NK-92 (cell line): ENCODE measurements at regions not wholly inside any gene's neighbourhood (a gene's known extent, or its start where the extent isn't known, plus 50 kb on each side); places are given as distances from the start of the nearest gene placed in this dataset.
"Not testable (repeated sequence)": the region's sequence is repeated elsewhere in the genome, so short reads cannot be mapped to it uniquely, and the experiment has no call there.

ENCODE experiments used
- DNase-seq: peaks from one replicate; lab custom pipeline; 2025; ENCODE audit not compliant: unreplicated experiment; lab: John Stamatoyannopoulos, UW

DNA sequence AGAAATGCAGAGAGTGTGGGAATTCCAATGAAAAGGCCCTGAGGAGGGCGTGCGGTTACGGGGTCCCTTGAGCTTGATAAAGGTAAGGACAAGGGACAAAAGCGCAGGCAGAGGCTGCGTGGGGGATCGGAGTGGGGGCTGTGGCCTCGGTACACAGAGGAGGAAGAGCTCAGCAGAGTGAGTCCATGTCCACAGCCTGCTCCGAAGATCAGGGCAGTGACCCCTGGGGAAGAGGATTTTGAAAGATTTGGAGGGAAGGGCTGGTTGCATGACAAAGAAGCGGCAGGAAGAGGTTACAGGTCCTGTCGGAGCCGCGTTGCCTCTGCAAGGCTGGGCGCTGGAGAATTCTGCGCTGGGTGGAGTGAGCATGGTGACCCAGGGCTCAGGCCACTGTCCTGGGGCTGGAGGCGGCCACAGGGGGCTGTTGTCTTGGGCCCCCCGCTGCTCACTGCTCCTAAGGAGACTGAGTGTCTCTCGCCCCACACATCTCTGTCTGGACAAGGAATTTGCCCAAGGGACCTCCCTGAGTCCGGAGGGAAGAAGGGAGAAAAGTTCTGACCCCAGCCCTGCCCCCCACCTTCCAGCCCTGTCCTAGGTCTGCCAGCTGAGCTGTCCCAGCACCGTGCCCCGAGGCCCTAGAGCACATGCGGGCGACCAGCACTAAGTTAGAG, 69.8 kb upstream of the INSIG1 start:
- DNase-seq = no peak

DNA sequence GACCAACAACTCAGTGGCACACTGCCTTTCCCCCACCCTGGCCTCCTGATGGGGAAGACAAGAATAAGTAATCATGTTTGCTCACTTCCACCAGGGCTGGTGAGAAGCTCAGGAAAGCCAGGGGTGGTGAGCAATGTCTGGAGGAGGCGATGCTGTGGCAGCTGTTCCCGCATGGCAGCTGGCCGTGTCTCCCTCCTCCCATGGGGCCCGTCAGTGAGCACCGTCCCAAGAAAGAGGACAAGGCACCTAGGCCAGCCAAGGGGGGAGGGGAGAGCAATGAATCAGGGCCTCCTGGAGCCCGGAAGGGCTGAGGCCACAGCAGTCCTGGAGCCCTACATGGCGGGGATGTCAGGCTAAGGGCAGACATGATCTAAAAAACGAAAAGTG, 69.2 kb upstream of the INSIG1 start:
- no peak for DNase-seq

DNA sequence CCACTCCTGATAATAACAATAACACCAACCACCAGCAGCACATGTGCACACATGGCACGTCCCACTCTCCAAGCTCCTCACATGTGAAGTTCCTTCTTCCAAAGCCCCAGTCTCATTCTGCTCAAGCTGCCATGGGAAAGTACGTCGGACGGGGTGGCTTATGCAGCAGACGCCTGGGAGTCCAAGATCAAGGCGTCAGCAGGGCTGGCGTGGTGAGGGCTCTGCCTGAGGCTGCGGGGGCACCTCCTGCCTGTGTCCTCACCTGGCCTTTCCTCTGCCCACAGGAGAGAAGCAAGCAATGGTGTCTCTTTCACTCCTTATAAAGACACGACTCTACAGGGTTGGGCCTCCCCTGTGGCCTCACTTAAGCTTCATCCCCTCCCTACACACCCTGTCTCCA, 68.8 kb upstream of the INSIG1 start:
- no peak for DNase-seq

DNA sequence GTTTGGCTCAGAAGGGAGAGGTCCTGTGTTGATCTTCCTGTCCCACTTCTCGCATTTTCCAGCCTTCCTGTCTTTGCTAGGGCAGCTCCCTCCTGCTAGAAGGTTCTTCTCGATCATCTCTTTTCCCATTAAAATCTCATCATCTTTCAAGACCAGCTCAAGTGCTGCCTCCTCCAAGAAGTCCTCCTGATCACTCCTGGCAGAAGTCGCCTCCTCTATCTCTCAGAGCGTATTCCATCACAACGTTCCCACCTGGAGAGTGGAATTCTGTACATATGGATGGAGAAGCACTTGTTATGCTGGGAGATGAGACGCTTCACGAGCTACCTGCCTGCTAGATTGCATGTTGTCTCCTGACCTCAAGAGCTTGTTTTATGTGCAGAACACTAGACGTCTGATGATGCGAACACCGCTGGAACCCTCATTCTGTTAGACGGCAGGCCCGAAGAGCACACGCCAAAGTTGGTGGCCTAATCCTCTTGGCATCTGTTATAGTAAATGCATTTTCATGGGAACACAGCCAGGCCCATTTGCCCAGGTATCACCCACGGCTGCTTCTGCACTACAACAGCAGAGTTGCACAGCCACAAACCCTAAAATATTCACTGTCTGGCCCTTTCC, 68.0 kb upstream of the INSIG1 start:
- DNase-seq = no peak

DNA sequence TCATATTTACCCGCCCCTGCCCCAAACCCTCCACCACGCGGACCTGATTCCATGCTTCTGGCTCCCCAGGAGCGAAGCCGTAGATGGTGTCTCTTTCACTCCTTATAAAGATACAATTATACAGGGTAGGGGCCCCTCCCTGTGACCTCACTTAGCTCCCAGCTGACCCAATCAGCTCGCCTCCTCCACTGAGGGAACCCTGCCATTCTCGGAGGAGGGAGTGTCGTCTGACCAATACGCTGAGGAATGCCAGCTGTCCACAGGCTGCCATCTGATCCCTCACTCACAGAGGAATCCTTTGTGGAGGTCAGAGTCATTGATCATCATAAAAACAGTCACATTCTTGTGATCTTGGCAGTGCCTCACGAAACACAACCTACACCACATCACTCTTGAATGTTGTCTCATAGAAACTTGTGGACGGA, 67.5 kb upstream of the INSIG1 start:
- no peak for DNase-seq

DNA sequence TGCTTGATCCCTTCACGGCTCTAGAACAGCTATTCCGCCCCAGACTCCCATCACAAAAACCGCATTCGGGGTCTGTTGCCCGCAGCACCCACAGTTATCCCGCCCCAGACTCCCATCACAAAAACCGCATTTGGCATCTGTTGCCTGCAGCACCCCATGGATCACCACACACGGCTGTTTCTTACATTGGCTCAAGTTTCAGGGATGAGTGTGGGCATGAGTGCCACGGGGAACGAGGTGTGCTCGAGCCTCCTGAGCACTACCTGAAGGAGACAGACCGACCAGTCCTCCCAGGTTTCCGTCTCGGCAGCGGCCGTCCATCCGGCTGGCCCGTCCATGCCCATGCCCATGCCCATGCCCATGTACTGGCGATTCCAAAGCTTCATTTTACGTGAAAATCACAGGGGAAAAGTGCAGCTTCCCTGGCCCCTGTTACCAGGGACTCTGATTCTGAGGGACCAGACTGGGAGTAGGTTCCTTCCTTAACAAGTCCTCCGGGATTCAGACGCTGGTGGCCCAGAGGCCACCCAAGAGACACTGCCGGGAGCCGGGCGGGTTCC, 66.4 kb upstream of the INSIG1 start:
- no peak for DNase-seq

DNA sequence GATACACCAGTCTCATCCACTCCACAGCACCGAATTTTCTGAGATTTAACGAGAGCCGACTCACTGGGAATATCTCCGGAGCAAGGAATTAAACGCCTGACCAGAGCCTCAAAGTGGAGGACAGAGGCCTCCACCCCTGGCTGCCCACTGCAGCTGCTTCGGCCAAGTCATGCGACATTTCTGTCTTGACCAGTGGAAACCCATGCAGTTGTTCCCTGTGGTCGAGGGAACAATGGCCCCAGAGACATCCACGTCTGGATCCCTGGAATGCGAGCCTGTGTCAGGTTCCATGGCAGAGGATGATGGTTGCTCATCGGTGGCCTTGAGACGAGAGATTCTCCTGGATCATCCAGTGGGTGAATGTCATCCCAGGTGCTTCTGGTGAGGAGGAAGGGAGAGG, 65.7 kb upstream of the INSIG1 start:
- DNase-seq = no peak

DNA sequence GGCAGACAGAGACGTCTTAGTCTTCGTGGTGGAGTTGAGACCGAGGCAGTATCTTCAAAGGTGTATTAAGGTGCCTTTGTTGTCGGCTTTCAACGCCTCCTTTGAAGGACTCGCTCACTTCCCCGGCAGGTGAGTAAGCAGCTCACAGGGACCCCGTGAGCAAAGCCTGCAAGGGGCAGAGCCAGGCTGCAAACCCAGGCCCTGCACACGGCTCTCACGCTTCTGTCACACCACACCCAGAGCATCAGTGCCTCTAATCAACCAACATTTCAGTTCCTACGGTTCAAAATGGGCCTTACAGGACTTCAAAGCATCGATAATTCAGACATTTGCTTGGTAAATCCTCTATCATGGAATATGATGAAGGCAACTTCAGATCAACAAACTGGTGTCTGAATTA, 64.8 kb upstream of the INSIG1 start:
- DNase-seq = no peak

DNA sequence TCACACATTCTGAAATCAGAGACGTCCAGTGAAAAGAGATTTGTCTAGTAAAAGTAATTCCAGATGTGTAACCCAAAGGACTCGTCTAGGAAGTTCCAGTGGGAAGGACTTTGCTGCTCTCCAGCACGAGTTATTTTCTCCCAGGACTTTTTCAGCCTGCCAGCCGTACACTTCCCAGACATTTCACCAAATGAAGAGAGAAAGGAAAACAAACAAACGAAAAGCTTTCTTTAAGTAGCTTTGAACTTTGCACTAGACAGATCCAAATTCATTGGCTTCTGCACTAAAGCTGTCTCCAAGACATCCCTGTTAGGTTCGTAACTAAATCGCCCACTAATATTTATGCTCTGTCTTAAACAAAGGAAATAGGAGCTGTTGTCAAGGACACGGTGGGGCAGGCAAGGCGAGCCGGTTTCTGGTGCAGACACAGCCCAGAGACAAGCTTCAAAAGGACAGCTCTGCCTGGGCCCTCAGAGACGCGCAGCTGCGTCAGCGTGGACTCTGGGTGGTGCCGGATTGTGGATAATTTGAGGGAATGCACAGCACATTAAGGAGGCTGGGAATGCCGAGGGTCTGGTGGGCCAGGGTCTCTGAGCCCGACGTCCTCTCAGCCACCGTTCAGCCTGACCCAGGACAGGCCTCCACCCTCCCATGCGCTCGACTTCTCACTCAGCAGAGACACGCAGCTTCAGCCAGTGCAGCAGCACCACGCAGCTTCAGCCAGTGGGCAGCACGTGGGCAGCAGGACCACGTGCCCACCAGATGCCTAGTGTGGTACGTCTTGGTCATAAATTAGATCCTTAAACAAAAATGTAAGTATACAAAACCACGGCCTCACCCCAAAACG, 64.1 kb upstream of the INSIG1 start:
- no peak for DNase-seq

DNA sequence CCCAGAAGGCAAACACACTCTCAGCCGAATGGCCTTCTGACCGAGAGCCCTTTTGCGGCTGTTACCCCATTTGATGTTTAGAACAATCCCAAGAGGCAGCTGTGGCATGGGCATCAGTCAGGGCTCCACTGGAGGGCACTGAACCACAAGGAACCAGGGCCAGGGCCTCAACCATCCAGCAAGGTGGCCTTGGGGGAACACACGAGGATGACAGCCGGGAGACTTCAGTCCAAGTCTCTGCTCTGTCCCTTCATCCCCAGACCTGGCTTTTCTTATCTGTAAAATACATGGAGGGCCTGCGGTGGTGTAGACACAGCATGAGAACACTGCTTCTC, 63.6 kb upstream of the INSIG1 start:
- DNase-seq = no peak

DNA sequence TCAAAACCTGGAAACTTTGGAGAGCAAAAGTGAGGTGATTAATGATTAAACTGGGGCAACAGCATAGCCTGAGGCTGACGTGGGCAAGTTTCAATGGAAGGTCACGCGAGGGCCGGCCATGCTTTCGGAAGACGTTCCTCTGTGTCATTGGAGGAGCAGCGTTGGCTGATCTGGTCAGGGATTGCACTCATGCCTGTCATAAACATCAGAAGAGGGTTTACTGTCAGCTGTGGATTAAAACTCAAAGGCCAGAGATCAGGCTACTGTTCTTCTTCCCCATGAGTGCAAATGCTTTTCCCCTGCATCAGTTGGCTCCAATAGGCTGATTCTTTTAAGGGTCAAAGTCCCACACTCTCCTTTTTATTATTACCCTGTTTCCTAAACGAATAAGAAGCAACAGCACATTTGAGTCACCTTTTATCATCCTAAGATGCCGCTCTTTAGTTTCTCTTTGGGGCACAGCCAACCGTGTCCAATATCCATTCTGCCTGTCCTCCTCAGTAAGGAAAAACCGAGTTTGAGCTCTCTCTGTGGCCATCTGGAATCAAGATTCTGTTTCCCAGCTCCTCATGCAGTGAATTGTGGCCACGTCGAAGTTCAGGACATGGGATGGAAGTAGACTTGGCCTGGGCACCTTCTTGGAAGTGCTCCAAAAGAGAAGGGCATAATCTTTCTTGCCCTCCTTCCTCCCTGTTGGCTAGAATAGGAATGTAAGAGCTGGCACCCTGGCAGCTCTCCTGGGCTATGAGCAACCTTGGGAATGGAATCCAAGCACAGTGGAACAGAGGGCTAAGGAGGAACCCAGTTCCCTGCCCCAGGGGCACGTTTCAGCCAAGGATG, 62.5 kb upstream of the INSIG1 start:
- no peak for DNase-seq

DNA sequence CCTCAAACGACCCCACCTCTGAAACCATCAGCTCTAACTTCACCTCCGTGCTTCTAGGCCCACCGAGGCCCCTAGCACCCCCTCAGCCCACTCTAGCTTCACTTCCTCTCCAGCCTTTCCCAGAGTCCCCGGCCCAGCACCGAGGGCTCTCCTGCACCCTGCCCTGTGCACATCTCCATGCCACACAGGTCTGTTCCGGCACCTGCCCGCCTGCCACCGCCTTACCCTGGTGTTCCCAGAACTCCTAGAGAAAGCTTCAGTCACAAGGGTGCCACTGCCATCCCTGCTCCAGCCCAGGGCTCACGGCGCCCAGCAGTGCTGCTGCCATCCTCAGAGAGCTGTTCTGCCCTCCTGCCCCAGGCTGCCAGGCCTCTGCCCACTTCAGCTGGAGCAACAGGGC, 61.3 kb upstream of the INSIG1 start:
- DNase-seq = no peak

DNA sequence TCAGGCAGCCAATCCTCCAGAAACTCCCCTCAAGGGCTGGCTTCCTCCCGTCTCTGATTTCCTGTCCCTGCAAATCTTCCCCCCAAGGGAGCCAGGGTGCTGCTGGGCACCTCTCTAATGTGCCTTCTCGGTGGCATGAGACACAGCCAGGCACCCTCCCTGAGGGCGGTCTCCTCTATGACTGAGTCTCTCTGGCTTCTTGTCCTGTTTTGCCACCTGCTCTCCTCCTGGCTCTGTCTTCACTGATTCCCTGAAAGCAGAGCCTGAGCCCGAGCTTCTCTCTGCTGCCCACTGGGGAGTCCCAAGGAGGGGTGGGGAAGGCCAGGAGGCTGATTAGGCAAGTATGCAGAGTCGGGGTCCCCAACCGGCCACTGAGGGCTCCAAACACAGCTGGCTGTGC, 60.4 kb upstream of the INSIG1 start:
- DNase-seq = no peak

DNA sequence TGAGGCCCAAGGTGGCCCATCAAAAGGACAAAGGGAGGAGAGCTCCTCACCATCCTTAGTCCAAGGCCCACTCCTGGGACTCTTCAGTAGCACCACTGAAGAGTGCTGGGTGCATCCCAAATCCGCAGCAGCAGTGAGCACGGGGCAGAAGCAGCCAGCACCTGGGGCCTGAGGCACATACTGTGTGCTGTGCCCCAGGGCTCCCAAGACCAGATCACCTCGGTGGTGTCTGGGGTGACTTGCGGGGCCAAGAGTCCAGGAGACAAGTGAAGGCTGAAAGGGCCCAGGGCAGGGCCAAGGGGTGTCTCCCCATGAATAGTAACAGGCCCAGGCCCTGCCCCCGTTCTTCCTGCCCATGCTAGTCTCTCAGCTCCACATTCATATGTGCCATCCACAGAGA, 59.9 kb upstream of the INSIG1 start:
- no peak for DNase-seq

DNA sequence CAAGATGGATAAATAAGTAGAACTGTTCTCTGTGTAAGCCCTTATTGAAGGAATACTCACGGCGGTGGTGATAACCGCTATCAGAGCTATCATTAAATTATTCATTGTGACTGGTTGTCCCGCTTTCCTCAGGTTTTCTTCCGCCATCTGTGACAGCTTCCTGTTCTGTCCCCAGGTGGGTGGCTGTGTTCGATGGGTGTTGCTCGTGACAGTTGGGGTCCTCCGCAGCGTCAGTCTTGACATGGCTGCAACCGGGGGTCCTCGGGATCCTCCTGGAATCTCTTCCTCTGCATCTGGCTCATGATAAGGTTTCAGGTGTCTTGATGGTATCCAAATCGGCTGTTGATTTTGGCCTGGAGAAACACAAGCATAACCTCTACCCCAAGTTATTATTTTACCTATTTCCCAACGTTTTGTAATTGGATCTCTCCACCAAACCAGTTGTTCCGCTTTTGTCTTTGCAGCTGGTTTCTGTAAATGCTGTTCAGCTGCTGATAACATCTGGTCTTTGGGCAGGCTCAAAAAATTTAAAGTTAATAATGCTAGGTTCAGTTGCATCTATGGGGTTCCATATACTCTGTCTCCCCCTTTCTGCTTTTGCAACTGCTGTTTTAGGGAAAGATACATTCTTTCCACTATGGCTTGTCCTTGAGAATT, 58.1 kb upstream of the INSIG1 start:
- not testable (repeated sequence) for DNase-seq

DNA sequence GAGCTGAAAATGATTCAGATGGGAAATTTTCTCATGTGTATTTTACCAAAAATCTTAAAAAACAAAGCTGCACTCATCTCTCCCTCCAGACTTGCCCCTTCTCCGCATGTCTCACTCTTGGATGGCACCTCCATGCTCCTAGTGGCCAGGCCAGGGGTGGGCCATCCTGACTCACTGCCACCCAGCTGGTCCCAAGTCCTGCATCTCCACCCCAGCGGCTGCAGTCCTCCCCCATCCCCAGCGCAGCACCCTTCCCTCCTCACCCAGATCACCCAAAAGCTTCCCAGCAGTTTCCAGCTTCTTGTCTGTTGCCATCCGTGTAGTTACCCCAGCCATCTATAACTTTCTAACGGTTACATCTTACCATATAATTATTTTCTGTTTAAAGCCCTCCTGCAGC, 53.0 kb upstream of the INSIG1 start:
- DNase-seq = no peak

DNA sequence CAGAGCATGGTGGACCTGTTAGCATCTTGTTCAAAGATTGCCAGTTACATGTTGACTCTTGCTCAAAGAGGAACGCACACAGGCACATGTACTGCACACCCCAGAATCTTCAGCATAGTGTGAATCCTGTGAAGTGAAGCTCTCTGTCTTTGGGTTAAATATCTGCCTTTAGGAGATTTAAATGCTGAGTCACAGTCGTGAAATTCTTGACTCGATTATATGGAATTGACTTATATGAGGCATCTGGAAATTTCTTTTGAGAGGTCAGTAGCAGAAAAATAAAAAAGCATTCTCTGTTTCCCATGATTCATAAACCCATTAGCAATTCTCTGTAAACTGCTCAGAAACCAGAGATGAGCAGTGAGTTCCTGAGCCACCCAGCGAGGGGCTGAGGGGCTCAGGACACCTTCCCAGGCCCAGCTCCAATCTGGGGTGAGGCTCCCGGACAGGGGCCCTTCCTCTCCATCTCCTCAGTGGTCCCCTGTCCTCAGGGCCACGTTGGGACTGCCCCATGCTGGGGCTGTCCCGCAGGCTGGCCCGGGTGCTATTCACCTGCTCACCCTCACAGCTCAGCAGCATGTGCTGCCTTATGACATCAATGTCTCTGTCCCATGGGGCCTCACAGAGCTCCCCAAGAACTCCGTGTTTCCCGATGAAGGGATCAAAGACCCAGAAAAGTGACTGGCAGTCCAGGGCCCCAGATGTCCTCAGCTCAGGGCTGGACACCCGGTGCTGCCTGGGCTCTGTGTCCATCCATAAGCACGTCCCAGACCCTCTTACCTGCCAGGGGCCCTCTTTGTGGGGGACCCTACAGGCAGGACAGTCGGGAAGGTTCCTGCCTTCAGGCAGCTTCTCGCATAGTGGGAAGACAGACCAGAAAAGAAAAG, 50.0 kb upstream of the INSIG1 start:
- no peak for DNase-seq
